ENCODE measurements at regions not wholly inside any gene's neighbourhood (a gene's known extent, or its start where the extent isn't known, plus 50 kb on each side); places are given as distances from the start of the nearest gene placed in this dataset.

GRCh38 chr17:17423656-17424055 lies 53.1 kb upstream of the MED9 start:
- no peak for DNase-seq (ENCODE audit: extremely low spot score in 2 of 2)
- intact Hi-C loops (cut with DNase I) = no loop called here
- Histone ChIP-seq H3K27me3 (no peaks in the 10 kb centered on the region), H3K36me3 (no peaks in the 10 kb centered on the region), H3K9me3 (no peaks in the 10 kb centered on the region), H3K4me3 (no peak overlapping the region), H3K27ac (no peak overlapping the region), H3K4me1 (peaks cover 6% of the 10 kb centered on the region)
- no peak for TF ChIP-seq POLR2AphosphoS5 (IDR thresholded peaks at IDR 0.05; ENCODE audit: insufficient read depth in 1 of 2, low read depth in 1 of 2)
- no peak for TF ChIP-seq POLR2A (IDR thresholded peaks at IDR 0.05)
- no peak for TF ChIP-seq CTCF (IDR thresholded peaks at IDR 0.05)

- H3K36me3 ChIP-seq = no peaks in the 10 kb centered on the region
- H3K27ac ChIP-seq = no peak overlapping the region
- no peaks in the 10 kb centered on the region for H3K9me3 ChIP-seq
- TF ChIP-seq POLR2A (IDR thresholded peaks at IDR 0.05) = no peak
- H3K4me3 ChIP-seq = no peak overlapping the region
- DNase-seq (ENCODE audit: extremely low spot score in 2 of 2) = no peak
- no peaks in the 10 kb centered on the region for H3K4me1 ChIP-seq
- intact Hi-C loops (cut with DNase I) = no loop called here
- H3K27me3 ChIP-seq = no peaks in the 10 kb centered on the region
Measured at GRCh38 chr17:17424552-17424951, 52.2 kb upstream of the MED9 start.

- no peak for DNase-seq (ENCODE audit: extremely low spot score in 2 of 2)
- no peaks in the 10 kb centered on the region for H3K4me1 ChIP-seq
- H3K36me3 ChIP-seq = no peaks in the 10 kb centered on the region
- no peak for TF ChIP-seq POLR2A (IDR thresholded peaks at IDR 0.05)
- no peak for TF ChIP-seq POLR2AphosphoS5 (IDR thresholded peaks at IDR 0.05; ENCODE audit: insufficient read depth in 1 of 2, low read depth in 1 of 2)
- no peak for TF ChIP-seq CTCF (IDR thresholded peaks at IDR 0.05)
- H3K27ac ChIP-seq = no peak overlapping the region
- intact Hi-C loops (cut with DNase I) = no loop called here
- H3K27me3 ChIP-seq = no peaks in the 10 kb centered on the region
- H3K9me3 ChIP-seq = no peaks in the 10 kb centered on the region
- no peak overlapping the region for H3K4me3 ChIP-seq
Measured at GRCh38 chr17:17425005-17425404, 51.8 kb upstream of the MED9 start.

GRCh38 chr17:17425591-17425990 lies 51.2 kb upstream of the MED9 start:
- no peaks in the 10 kb centered on the region for H3K4me1 ChIP-seq
- H3K27ac ChIP-seq = no peak overlapping the region
- TF ChIP-seq CTCF (IDR thresholded peaks at IDR 0.05) (no peak), POLR2AphosphoS5 (IDR thresholded peaks at IDR 0.05; ENCODE audit: insufficient read depth in 1 of 2, low read depth in 1 of 2) (no peak), POLR2A (IDR thresholded peaks at IDR 0.05) (no peak)
- no peaks in the 10 kb centered on the region for H3K27me3 ChIP-seq
- no peak overlapping the region for H3K4me3 ChIP-seq
- no peaks in the 10 kb centered on the region for H3K9me3 ChIP-seq
- DNase-seq (ENCODE audit: extremely low spot score in 2 of 2) = no peak
- intact Hi-C loops (cut with DNase I) = no loop called here
- no peaks in the 10 kb centered on the region for H3K36me3 ChIP-seq

GRCh38 chr17:17426184-17426583 lies 50.6 kb upstream of the MED9 start:
- intact Hi-C loops (cut with DNase I) = no loop called here
- Histone ChIP-seq H3K9me3 (no peaks in the 10 kb centered on the region), H3K4me1 (no peaks in the 10 kb centered on the region), H3K27ac (no peak overlapping the region), H3K27me3 (no peaks in the 10 kb centered on the region), H3K36me3 (no peaks in the 10 kb centered on the region), H3K4me3 (no peak overlapping the region)
- TF ChIP-seq POLR2AphosphoS5 (IDR thresholded peaks at IDR 0.05; ENCODE audit: insufficient read depth in 1 of 2, low read depth in 1 of 2) = no peak
- no peak for TF ChIP-seq CTCF (IDR thresholded peaks at IDR 0.05)
- DNase-seq (ENCODE audit: extremely low spot score in 2 of 2) = no peak

Data from vagina (tissue), 2 donors.